ENCODE measurements at regions not wholly inside any gene's neighbourhood (a gene's known extent, or its start where the extent isn't known, plus 50 kb on each side); places are given as distances from the start of the nearest gene placed in this dataset.

GRCh38 chr4:45846016-45846415, 277.8 kb downstream of the GABRG1 start:
- TF ChIP-seq CTCF (IDR thresholded peaks at IDR 0.05) (no peak), POLR2A (IDR thresholded peaks at IDR 0.05) (no peak)

Data from right lobe of liver (tissue), 4 donors.